ENCODE measurements at regions not wholly inside any gene's neighbourhood (a gene's known extent, or its start where the extent isn't known, plus 50 kb on each side); places are given as distances from the start of the nearest gene placed in this dataset.

GRCh38 chr3:155236473-155236872, 57.0 kb downstream of the STRIT1 start:
- intact Hi-C loops (cut with micrococcal nuclease): no loop called here
- CTCF ChIA-PET: no interaction called here

More at GRCh38 chr3:155236473-155236872, 57.0 kb downstream of the STRIT1 start:
- Histone ChIP-seq H3K9ac (replicated peaks; ENCODE audit: extremely low read depth, insufficient read depth, low read length) (no peak overlapping the region), H3K4me3 (replicated peaks in 1 of 3; ENCODE audit: insufficient read depth in 1 of 3, low read depth in 1 of 3, low read length in 3 of 3) (no peak overlapping the region), H2AFZ (ENCODE audit: low read depth, low read length) (no peak overlapping the region), H3K9me1 (replicated peaks; ENCODE audit: control insufficient read depth, extremely low read depth, insufficient read depth, low read length) (no peaks in the 10 kb centered on the region), H3K27me3 (ENCODE audit: control insufficient read depth in 2 of 2, insufficient read depth in 2 of 2, low read length in 2 of 2) (no peaks in the 10 kb centered on the region), H3K36me3 (ENCODE audit: control insufficient read depth in 2 of 2, extremely low read depth in 1 of 2, insufficient read depth in 2 of 2, low read length in 2 of 2) (no peaks in the 10 kb centered on the region), H4K20me1 (replicated peaks; ENCODE audit: control insufficient read depth, extremely low read depth, insufficient read depth, low read length) (no peaks in the 10 kb centered on the region), H3K4me2 (ENCODE audit: insufficient read depth, low read length) (no peak overlapping the region), H3K4me1 (ENCODE audit: control insufficient read depth, extremely low read depth, insufficient read depth, low read length) (no peaks in the 10 kb centered on the region), H3K27ac (ENCODE audit: insufficient read depth, low read depth, low read length) (no peak overlapping the region), H3K79me2 (ENCODE audit: control insufficient read depth, insufficient read depth, low read length) (no peaks in the 10 kb centered on the region), H3K9me3 (replicated peaks; ENCODE audit: control insufficient read depth, insufficient read depth, low read length) (no peaks in the 10 kb centered on the region)
- no peak for DNase-seq (ENCODE audit: low read depth, low spot score)
- TF ChIP-seq MYC (IDR thresholded peaks at IDR 0.05; ENCODE audit: low read depth, low read length) (no peak), MAX (IDR thresholded peaks at IDR 0.05; ENCODE audit: insufficient read depth, insufficient read length) (no peak), POLR2A (IDR thresholded peaks at IDR 0.05; ENCODE audit: low read depth, low read length) (no peak), CTCF (IDR thresholded peaks at IDR 0.05; ENCODE audit: extremely low read depth in 1 of 2, insufficient read depth in 1 of 2, low read depth in 1 of 2, low read length in 2 of 2) (no peak), EZH2 (IDR thresholded peaks at IDR 0.05; ENCODE audit: borderline replicate concordance, low read depth, low read length, severe bottlenecking) (no peak), JUN (IDR thresholded peaks at IDR 0.05; ENCODE audit: borderline replicate concordance, insufficient read depth, insufficient read length, low read depth) (no peak), POLR2AphosphoS5 (IDR thresholded peaks at IDR 0.05; ENCODE audit: insufficient read depth, low read depth, low read length) (no peak), FOS (IDR thresholded peaks at IDR 0.05; ENCODE audit: borderline replicate concordance, insufficient read depth, low read length) (no peak), GATA2 (IDR thresholded peaks at IDR 0.05; ENCODE audit: insufficient read depth, insufficient read length, low read depth, low read length) (no peak)
- POLR2A ChIA-PET: no interaction called here
- no peak for FAIRE-seq
- dilution Hi-C loops (cut with MboI; ENCODE audit: extremely low pct_ligation_motif_present, low sequenced_read_pairs): no loop called here
- BruUV-seq (replicated peaks): no TSS peak

Data from endothelial cell of umbilical vein (primary cell).